DOHH2 (cell line): ENCODE measurements at regions not wholly inside any gene's neighbourhood (a gene's known extent, or its start where the extent isn't known, plus 50 kb on each side); places are given as distances from the start of the nearest gene placed in this dataset.

ENCODE experiments used
- H3F3A ChIP-seq: fragments of 200-600 bp; sonication (generic), shearing (Covaris generic); 2 replicates; pipeline ENCODE4 v1.6.0; 2016; ENCODE audit warnings: antibody characterized with exemption, mild to moderate bottlenecking; ENCODE audit not compliant: control insufficient read depth, insufficient read depth
- H3K27ac ChIP-seq: fragments of 200-600 bp; sonication (generic); 2 replicates; pipeline ENCODE4 v1.5.1; 2014; ENCODE audit warnings: low read depth, mild to moderate bottlenecking, low read length, moderate library complexity
- H3K27me3 ChIP-seq: fragments of 200-600 bp; sonication (generic); 2 replicates; pipeline ENCODE4 v1.6.1; 2014; ENCODE audit warnings: mild to moderate bottlenecking, low read length, mixed read lengths; ENCODE audit not compliant: control insufficient read depth
- H3K36me3 ChIP-seq: fragments of 200-600 bp; sonication (generic); 2 replicates; pipeline ENCODE4 v1.6.1; 2014; ENCODE audit warnings: mild to moderate bottlenecking, low read length, moderate library complexity, mixed read lengths; ENCODE audit not compliant: control insufficient read depth
- H3K4me1 ChIP-seq: fragments of 200-600 bp; sonication (generic); 2 replicates; pipeline ENCODE4 v1.6.1; 2014; ENCODE audit warnings: mild to moderate bottlenecking, low read length, mixed read lengths; ENCODE audit not compliant: control insufficient read depth
- H3K4me2 ChIP-seq: fragments of 200-600 bp; sonication (generic); 2 replicates; pipeline ENCODE4 v1.6.0; 2014; ENCODE audit warnings: mild to moderate bottlenecking, low read length, moderate library complexity
- H3K4me3 ChIP-seq: fragments of 200-600 bp; sonication (generic); 2 replicates; pipeline ENCODE4 v1.5.1; 2014; ENCODE audit warnings: mild to moderate bottlenecking, low read length, mixed read lengths
- H3K79me2 ChIP-seq: fragments of 200-600 bp; sonication (generic); 2 replicates; pipeline ENCODE4 v1.6.1; 2014; ENCODE audit warnings: mild to moderate bottlenecking, low read length, mixed read lengths; ENCODE audit not compliant: control insufficient read depth
- H3K9me2 ChIP-seq: fragments of 200-600 bp; sonication (generic); replicated peaks from 2 replicates; pipeline ENCODE4 v1.6.1; 2014; ENCODE audit warnings: mild to moderate bottlenecking, low read length, mixed read lengths; ENCODE audit not compliant: control insufficient read depth
- H3K9me3 ChIP-seq: fragments of 200-600 bp; sonication (generic); 2 replicates; pipeline ENCODE4 v1.6.1; 2014; ENCODE audit warnings: antibody characterized with exemption, low read length, mixed read lengths; ENCODE audit not compliant: control insufficient read depth, insufficient read depth
- H4K20me1 ChIP-seq: fragments of 200-600 bp; sonication (generic); 2 replicates; pipeline ENCODE4 v1.6.0; 2014; ENCODE audit warnings: low read depth, mild to moderate bottlenecking, antibody characterized with exemption, low read length, moderate library complexity; ENCODE audit not compliant: control insufficient read depth, insufficient read depth
- EZH2phosphoT487 ChIP-seq: fragments of 200-600 bp; sonication (generic); IDR thresholded peaks from 2 replicates; pipeline ENCODE4 v1.6.1; 2017; ENCODE audit warnings: borderline replicate concordance, mild to moderate bottlenecking, antibody characterized with exemption, low read length, moderate library complexity, mixed read lengths
- TF ChIP-seq, protein P1 (sequence below): fragments of 200-600 bp; sonication (generic); IDR thresholded peaks from one replicate; pipeline ENCODE4 v1.5.1; 2014; ENCODE audit warnings: antibody characterized with exemption, mild to moderate bottlenecking, low read depth, low read length; ENCODE audit not compliant: poor library complexity, severe bottlenecking

- Histone ChIP-seq H4K20me1 (no peaks in the 10 kb centered on the region), H3K9me2 (no peaks in the 10 kb centered on the region), H3K4me2 (no peak overlapping the region), H3F3A (no peaks in the 10 kb centered on the region), H3K27ac (no peak overlapping the region), H3K4me3 (no peak overlapping the region), H3K9me3 (peaks cover 11% of the 10 kb centered on the region; the same call in 1 of the 2 replicates), H3K36me3 (no peaks in the 10 kb centered on the region), H3K27me3 (no peaks in the 10 kb centered on the region), H3K79me2 (no peaks in the 10 kb centered on the region), H3K4me1 (no peaks in the 10 kb centered on the region)
- no peak for TF ChIP-seq EZH2phosphoT487
- TF ChIP-seq, protein P1, sequence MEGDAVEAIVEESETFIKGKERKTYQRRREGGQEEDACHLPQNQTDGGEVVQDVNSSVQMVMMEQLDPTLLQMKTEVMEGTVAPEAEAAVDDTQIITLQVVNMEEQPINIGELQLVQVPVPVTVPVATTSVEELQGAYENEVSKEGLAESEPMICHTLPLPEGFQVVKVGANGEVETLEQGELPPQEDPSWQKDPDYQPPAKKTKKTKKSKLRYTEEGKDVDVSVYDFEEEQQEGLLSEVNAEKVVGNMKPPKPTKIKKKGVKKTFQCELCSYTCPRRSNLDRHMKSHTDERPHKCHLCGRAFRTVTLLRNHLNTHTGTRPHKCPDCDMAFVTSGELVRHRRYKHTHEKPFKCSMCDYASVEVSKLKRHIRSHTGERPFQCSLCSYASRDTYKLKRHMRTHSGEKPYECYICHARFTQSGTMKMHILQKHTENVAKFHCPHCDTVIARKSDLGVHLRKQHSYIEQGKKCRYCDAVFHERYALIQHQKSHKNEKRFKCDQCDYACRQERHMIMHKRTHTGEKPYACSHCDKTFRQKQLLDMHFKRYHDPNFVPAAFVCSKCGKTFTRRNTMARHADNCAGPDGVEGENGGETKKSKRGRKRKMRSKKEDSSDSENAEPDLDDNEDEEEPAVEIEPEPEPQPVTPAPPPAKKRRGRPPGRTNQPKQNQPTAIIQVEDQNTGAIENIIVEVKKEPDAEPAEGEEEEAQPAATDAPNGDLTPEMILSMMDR: no peak
These were observed 454.1 kb upstream of the NOX3 start for GRCh38 chr6:155909710-155910109.

DNA sequence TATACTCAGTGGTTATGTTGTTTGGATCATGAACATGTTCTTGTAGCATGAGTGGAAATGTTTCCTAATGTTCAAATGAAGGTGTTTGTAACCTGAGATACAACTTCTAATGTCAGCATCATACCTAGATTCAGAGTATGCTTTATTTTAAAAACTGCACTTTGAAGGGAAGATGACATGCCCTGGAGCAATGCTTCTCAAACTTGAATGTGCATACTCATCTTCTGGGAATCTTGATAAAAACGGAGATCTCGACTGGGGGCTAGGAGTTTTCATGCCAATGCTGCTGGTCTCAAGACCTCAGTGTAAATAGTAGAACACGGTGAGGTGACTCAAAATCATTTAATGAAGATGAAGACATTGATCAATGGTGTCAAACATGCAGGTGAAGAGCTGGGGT lies 440.0 kb upstream of the NOX3 start:
- no peaks in the 10 kb centered on the region for H3K9me2 ChIP-seq
- H3K4me2 ChIP-seq: no peak overlapping the region
- H3K4me3 ChIP-seq: no peak overlapping the region
- H3K36me3 ChIP-seq: no peaks in the 10 kb centered on the region
- H3K27me3 ChIP-seq: no peaks in the 10 kb centered on the region
- no peaks in the 10 kb centered on the region for H3F3A ChIP-seq
- TF ChIP-seq, protein P1: no peak
- TF ChIP-seq EZH2phosphoT487: no peak
- H4K20me1 ChIP-seq: no peaks in the 10 kb centered on the region
- no peaks in the 10 kb centered on the region for H3K4me1 ChIP-seq
- no peaks in the 10 kb centered on the region for H3K9me3 ChIP-seq
- no peaks in the 10 kb centered on the region for H3K79me2 ChIP-seq
- H3K27ac ChIP-seq: no peak overlapping the region

GRCh38 chr6:155894758-155895157 lies 439.1 kb upstream of the NOX3 start:
- no peaks in the 10 kb centered on the region for H3K27me3 ChIP-seq
- H3K4me2 ChIP-seq: no peak overlapping the region
- no peaks in the 10 kb centered on the region for H4K20me1 ChIP-seq
- H3K4me1 ChIP-seq: no peaks in the 10 kb centered on the region
- no peaks in the 10 kb centered on the region for H3F3A ChIP-seq
- H3K36me3 ChIP-seq: no peaks in the 10 kb centered on the region
- no peaks in the 10 kb centered on the region for H3K9me3 ChIP-seq
- TF ChIP-seq EZH2phosphoT487: no peak
- TF ChIP-seq, protein P1: no peak
- H3K27ac ChIP-seq: no peak overlapping the region
- no peaks in the 10 kb centered on the region for H3K9me2 ChIP-seq
- H3K79me2 ChIP-seq: no peaks in the 10 kb centered on the region
- H3K4me3 ChIP-seq: no peak overlapping the region

GRCh38 chr6:155894262-155894661 lies 438.6 kb upstream of the NOX3 start:
- TF ChIP-seq, protein P1: no peak
- no peak for TF ChIP-seq EZH2phosphoT487
- Histone ChIP-seq H3K9me3 (no peaks in the 10 kb centered on the region), H3K4me2 (no peak overlapping the region), H3K4me3 (no peak overlapping the region), H3F3A (no peaks in the 10 kb centered on the region), H3K79me2 (no peaks in the 10 kb centered on the region), H3K27ac (no peak overlapping the region), H3K36me3 (no peaks in the 10 kb centered on the region), H3K27me3 (no peaks in the 10 kb centered on the region), H3K9me2 (no peaks in the 10 kb centered on the region), H3K4me1 (no peaks in the 10 kb centered on the region), H4K20me1 (no peaks in the 10 kb centered on the region)
